B cell (primary cell): ENCODE measurements at regions not wholly inside any gene's neighbourhood (a gene's known extent, or its start where the extent isn't known, plus 50 kb on each side); places are given as distances from the start of the nearest gene placed in this dataset.

Experiments
- ATAC-seq: fragments of 200-7000 bp; cut with Tn5 transposase; one replicate; pipeline ENCODE4 v1.10.0; 2021; ENCODE audit warnings: low read depth, mild to moderate bottlenecking, moderate number of reproducible peaks, moderate library complexity
- CTCF ChIA-PET: fragments of 350-600 bp; sonication (Branson Sonifier 250); formaldehyde crosslinking; loops from one replicate; lab custom pipeline; 2021; ENCODE audit warnings: antibody characterized with exemption, inconsistent platforms; lab: Charles Lee
- POLR2A ChIA-PET: fragments of 350-600 bp; sonication (Branson Sonifier 250); formaldehyde crosslinking; loops from one replicate; lab custom pipeline; 2021; ENCODE audit warnings: antibody characterized with exemption; lab: Charles Lee
- DNase-seq: peaks from one replicate; pipeline ENCODE4 v3.0.0; 2013
- H2AFZ ChIP-seq: 2 replicates; pipeline ENCODE4 v1.6.1; 2012; ENCODE audit warnings: mild to moderate bottlenecking, low read depth, low read length; ENCODE audit not compliant: insufficient read depth, poor library complexity, severe bottlenecking
- H3K27ac ChIP-seq, 2 donors: 1 replicate in 1 of 2; 2 replicates in 1 of 2; pipeline ENCODE4 v1.5.1; 2012 to 2013; ENCODE audit warnings: low read length in 2 of 2, mild to moderate bottlenecking in 2 of 2, moderate library complexity in 1 of 2
- H3K27me3 ChIP-seq, 4 experiments: fragments of 200-600 bp in 1 of 4; sonication (generic) in 1 of 4; replicated peaks in 1 of 4; 1 replicate in 2 of 4; 2 replicates in 2 of 4; pipeline versions ENCODE4 v1.6.1 to v1.7.0; 2013 to 2016; ENCODE audit warnings: low read length in 3 of 4, mild to moderate bottlenecking in 2 of 4, mixed read lengths in 1 of 4, moderate library complexity in 1 of 4; ENCODE audit not compliant: insufficient read depth in 4 of 4, control insufficient read depth in 3 of 4; ENCODE audit errors: control extremely low read depth in 1 of 4
- H3K36me3 ChIP-seq, 2 experiments: replicated peaks in 1 of 2; 1 replicate in 1 of 2; 2 replicates in 1 of 2; pipeline versions ENCODE4 v1.6.1 to v1.7.1; 2013; ENCODE audit warnings: low read length in 1 of 2; ENCODE audit not compliant: insufficient read depth in 2 of 2, control insufficient read depth in 1 of 2; ENCODE audit errors: control extremely low read depth in 1 of 2, extremely low read depth in 1 of 2
- H3K4me1 ChIP-seq, 2 donors: fragments of 200-600 bp in 1 of 2; sonication (generic) in 1 of 2; 1 replicate in 1 of 2; 2 replicates in 1 of 2; pipeline versions ENCODE4 v1.5.1 to v1.6.1; 2013 to 2017; ENCODE audit warnings: low read length in 2 of 2; ENCODE audit not compliant: control insufficient read depth in 2 of 2, insufficient read depth in 2 of 2
- H3K4me2 ChIP-seq: replicated peaks from 2 replicates; pipeline ENCODE3; 2012; ENCODE audit warnings: mild to moderate bottlenecking, low read depth, low read length; ENCODE audit not compliant: poor library complexity, severe bottlenecking
- H3K4me3 ChIP-seq, 5 experiments: fragments of 200-600 bp in 1 of 5; sonication (generic) in 1 of 5; 1 replicate in 3 of 5; 2 replicates in 2 of 5; pipeline versions ENCODE4 v1.5.1 to v1.7.0; 2011 to 2016; ENCODE audit warnings: low read length in 4 of 5, mild to moderate bottlenecking in 4 of 5, low read depth in 2 of 5, control low read depth in 1 of 5, moderate library complexity in 1 of 5; ENCODE audit not compliant: insufficient read depth in 1 of 5; ENCODE audit errors: control extremely low read depth in 1 of 5, extremely low read depth in 1 of 5
- H3K79me2 ChIP-seq: fragments of 200-600 bp; sonication (generic); one replicate; pipeline ENCODE4 v1.6.0; 2016; ENCODE audit warnings: low read length; ENCODE audit not compliant: control insufficient read depth, insufficient read depth
- H3K9ac ChIP-seq: fragments of 200-600 bp; sonication (generic); 2 replicates; pipeline ENCODE4 v1.6.1; 2017; ENCODE audit warnings: mild to moderate bottlenecking, low read length, moderate library complexity
- H3K9me3 ChIP-seq, 3 donors: one replicate each; pipeline versions ENCODE4 v1.6.1 to v1.7.1; 2013; ENCODE audit warnings: low read length in 2 of 3; ENCODE audit not compliant: control insufficient read depth in 2 of 3, insufficient read depth in 1 of 3; ENCODE audit errors: control extremely low read depth in 1 of 3
- H4K20me1 ChIP-seq: 2 replicates; pipeline ENCODE4 v1.6.0; 2012; ENCODE audit warnings: mild to moderate bottlenecking, low read length; ENCODE audit not compliant: insufficient read depth, control insufficient read depth, poor library complexity, severe bottlenecking
- H3K27ac Mint-ChIP-seq: one replicate; pipeline ENCODE4 v1.8.0; 2021; ENCODE audit warnings: mixed read lengths
- H3K27me3 Mint-ChIP-seq: one replicate; pipeline ENCODE4 v1.8.0; 2021; ENCODE audit warnings: mixed read lengths
- H3K4me1 Mint-ChIP-seq: one replicate; pipeline ENCODE4 v1.8.0; 2021; ENCODE audit warnings: mixed read lengths
- H3K4me3 Mint-ChIP-seq: one replicate; pipeline ENCODE4 v1.8.0; 2021; ENCODE audit warnings: mixed read lengths
- H3K9me3 Mint-ChIP-seq: one replicate; pipeline ENCODE4 v1.8.0; 2022; ENCODE audit warnings: mixed read lengths; ENCODE audit not compliant: insufficient read depth
- CTCF ChIP-seq: fragments of 200-600 bp; IDR thresholded peaks from one replicate; pipeline ENCODE4 v1.8.0; 2022; ENCODE audit warnings: antibody characterized with exemption, mild to moderate bottlenecking
- EZH2 ChIP-seq: IDR thresholded peaks from 2 replicates; pipeline ENCODE4 v1.6.1; 2012; ENCODE audit warnings: borderline replicate concordance, low read depth, mild to moderate bottlenecking, moderate library complexity, low read length; ENCODE audit not compliant: insufficient read depth, poor library complexity, severe bottlenecking
- WGBS: methylation state at CpG from one replicate; pipeline ENCODE4 v1.1.5; 2013; ENCODE audit warnings: missing lambda C conversion rate; ENCODE audit not compliant: insufficient coverage; 5-methylcytosine and 5-hydroxymethylcytosine counted together
- intact Hi-C: fragments of 100-400 bp; cut with micrococcal nuclease; formaldehyde crosslinking; loops from one replicate; pipeline ENCODE4 v1.10.0; 2022

GRCh38 chr1:217049081-217049480 is 325.9 kb upstream of the ESRRG start:
- ChIA-PET POLR2A (no interaction called here), CTCF (no interaction called here)
- no peak overlapping the region for H2AFZ ChIP-seq
- Mint-ChIP-seq H3K27ac (no peak overlapping the region), H3K4me3 (no peak overlapping the region), H3K27me3 (no peaks in the 10 kb centered on the region), H3K4me1 (no peaks in the 10 kb centered on the region), H3K9me3 (no peaks in the 10 kb centered on the region)
- DNase-seq (no peak), ATAC-seq (no peak)
- H3K4me1 ChIP-seq, result no peaks in the 10 kb centered on the region
- H3K79me2 ChIP-seq, result no peaks in the 10 kb centered on the region
- H4K20me1 ChIP-seq, result no peaks in the 10 kb centered on the region
- H3K27me3 ChIP-seq, result no peaks in the 10 kb centered on the region
- H3K4me3 ChIP-seq, result no peak overlapping the region
- no CpG with 5 or more reads among the region's 1 CpG for WGBS
- TF ChIP-seq CTCF, result no peak
- no peak for TF ChIP-seq EZH2
- H3K4me2 ChIP-seq, result no peak overlapping the region
- intact Hi-C loops, result no loop called here
- H3K9me3 ChIP-seq, result peaks cover 0 to 3% (median 0%) of the 10 kb centered on the region in 3 donors
- no peak overlapping the region for H3K9ac ChIP-seq
- H3K36me3 ChIP-seq, result no peaks in the 10 kb centered on the region
- H3K27ac ChIP-seq, result no peak overlapping the region

GRCh38 chr1:217048104-217048707 is 325.0 kb upstream of the ESRRG start:
- H3K9me3 ChIP-seq, result peaks cover 0 to 3% (median 0%) of the 10 kb centered on the region in 3 donors
- no peak overlapping the region for H2AFZ ChIP-seq
- H3K27ac Mint-ChIP-seq, result no peak overlapping the region
- no peaks in the 10 kb centered on the region for H3K27me3 Mint-ChIP-seq
- no peaks in the 10 kb centered on the region for H3K4me1 Mint-ChIP-seq
- no peak for ATAC-seq
- no peak overlapping the region for H3K9ac ChIP-seq
- no peak overlapping the region for H3K4me3 ChIP-seq
- H3K27me3 ChIP-seq, result no peaks in the 10 kb centered on the region
- no peaks in the 10 kb centered on the region for H3K4me1 ChIP-seq
- no peak for DNase-seq
- no peak overlapping the region for H3K4me2 ChIP-seq
- no peaks in the 10 kb centered on the region for H3K36me3 ChIP-seq
- ChIA-PET CTCF (no interaction called here), POLR2A (no interaction called here)
- H3K9me3 Mint-ChIP-seq, result no peaks in the 10 kb centered on the region
- no peak overlapping the region for H3K27ac ChIP-seq
- 78% methylated on average over 5 of the region's 5 CpGs for WGBS
- H3K79me2 ChIP-seq, result no peaks in the 10 kb centered on the region
- no peak overlapping the region for H3K4me3 Mint-ChIP-seq
- TF ChIP-seq EZH2, result no peak
- TF ChIP-seq CTCF, result no peak
- intact Hi-C loops, result no loop called here
- H4K20me1 ChIP-seq, result no peaks in the 10 kb centered on the region
